ENCODE measurements at regions not wholly inside any gene's neighbourhood (a gene's known extent, or its start where the extent isn't known, plus 50 kb on each side); places are given as distances from the start of the nearest gene placed in this dataset.

GRCh38 chr3:152097770-152098169 is 171.0 kb upstream of the MBNL1 start:
- H3K36me3 ChIP-seq, result no peaks in the 10 kb centered on the region
- peak overlapping the region in 3 of 4 donors; percentile 70 to 78 (median 75) for H3K27ac ChIP-seq
- no peak overlapping the region for H3K4me3 ChIP-seq
- TF ChIP-seq POLR2AphosphoS5 (IDR thresholded peaks at IDR 0.05) (no peak), EP300 (IDR thresholded peaks at IDR 0.05) (no peak), POLR2A (IDR thresholded peaks at IDR 0.05) (no peak), CTCF (IDR thresholded peaks at IDR 0.05) (no peak)
- no peaks in the 10 kb centered on the region for H3K9me3 ChIP-seq
- peaks cover 0 to 23% (median 10%) of the 10 kb centered on the region in 3 donors for H3K4me1 ChIP-seq
- 77% methylated on average over 3 of the region's 3 CpGs; no CpG with 5 or more reads in 1 of the 2 donors for WGBS, 2 donors (ENCODE audit: low coverage in 1 of 2)
- H3K27me3 ChIP-seq, result no peaks in the 10 kb centered on the region
- no peak for ATAC-seq

- no peak overlapping the region for H3K27ac ChIP-seq
- 94 to 95% methylated on average over 3 of the region's 3 CpGs for WGBS, 2 donors (ENCODE audit: low coverage in 1 of 2)
- H3K4me1 ChIP-seq, result peaks cover 0 to 20% (median 10%) of the 10 kb centered on the region in 3 donors
- H3K4me3 ChIP-seq, result no peak overlapping the region
- no peaks in the 10 kb centered on the region for H3K9me3 ChIP-seq
- ATAC-seq, result no peak
- TF ChIP-seq POLR2AphosphoS5 (IDR thresholded peaks at IDR 0.05) (no peak), CTCF (IDR thresholded peaks at IDR 0.05) (no peak), EP300 (IDR thresholded peaks at IDR 0.05) (no peak), POLR2A (IDR thresholded peaks at IDR 0.05) (no peak)
- H3K36me3 ChIP-seq, result no peaks in the 10 kb centered on the region
- H3K27me3 ChIP-seq, result no peaks in the 10 kb centered on the region
Measured at GRCh38 chr3:152100491-152101132, 168.1 kb upstream of the MBNL1 start.

- no peaks in the 10 kb centered on the region for H3K36me3 ChIP-seq
- no peak overlapping the region for H3K4me3 ChIP-seq
- ATAC-seq, result no peak
- H3K27ac ChIP-seq, result no peak overlapping the region
- H3K27me3 ChIP-seq, result no peaks in the 10 kb centered on the region
- 86 to 96% methylated on average over 7 of the region's 7 CpGs for WGBS, 2 donors (ENCODE audit: low coverage in 1 of 2)
- TF ChIP-seq CTCF (IDR thresholded peaks at IDR 0.05) (no peak), EP300 (IDR thresholded peaks at IDR 0.05) (no peak), POLR2A (IDR thresholded peaks at IDR 0.05) (no peak), POLR2AphosphoS5 (IDR thresholded peaks at IDR 0.05) (no peak)
- H3K9me3 ChIP-seq, result no peaks in the 10 kb centered on the region
- peaks cover 0 to 10% (median 0%) of the 10 kb centered on the region in 3 donors for H3K4me1 ChIP-seq
Measured at GRCh38 chr3:152102410-152102809, 166.3 kb upstream of the MBNL1 start.

- no peak for ATAC-seq
- Histone ChIP-seq H3K4me3 (no peak overlapping the region), H3K27ac (no peak overlapping the region), H3K36me3 (no peaks in the 10 kb centered on the region), H3K9me3 (no peaks in the 10 kb centered on the region), H3K27me3 (no peaks in the 10 kb centered on the region), H3K4me1 (peaks cover 0 to 10% (median 0%) of the 10 kb centered on the region in 3 donors)
- no peak for TF ChIP-seq EP300 (IDR thresholded peaks at IDR 0.05)
- no peak for TF ChIP-seq POLR2A (IDR thresholded peaks at IDR 0.05)
- TF ChIP-seq POLR2AphosphoS5 (IDR thresholded peaks at IDR 0.05), result no peak
- TF ChIP-seq CTCF (IDR thresholded peaks at IDR 0.05), result no peak
- 91 to 100% methylated on average over 1 of the region's 1 CpG for WGBS, 2 donors (ENCODE audit: low coverage in 1 of 2)
Measured at GRCh38 chr3:152103257-152103656, 165.5 kb upstream of the MBNL1 start.

DNA sequence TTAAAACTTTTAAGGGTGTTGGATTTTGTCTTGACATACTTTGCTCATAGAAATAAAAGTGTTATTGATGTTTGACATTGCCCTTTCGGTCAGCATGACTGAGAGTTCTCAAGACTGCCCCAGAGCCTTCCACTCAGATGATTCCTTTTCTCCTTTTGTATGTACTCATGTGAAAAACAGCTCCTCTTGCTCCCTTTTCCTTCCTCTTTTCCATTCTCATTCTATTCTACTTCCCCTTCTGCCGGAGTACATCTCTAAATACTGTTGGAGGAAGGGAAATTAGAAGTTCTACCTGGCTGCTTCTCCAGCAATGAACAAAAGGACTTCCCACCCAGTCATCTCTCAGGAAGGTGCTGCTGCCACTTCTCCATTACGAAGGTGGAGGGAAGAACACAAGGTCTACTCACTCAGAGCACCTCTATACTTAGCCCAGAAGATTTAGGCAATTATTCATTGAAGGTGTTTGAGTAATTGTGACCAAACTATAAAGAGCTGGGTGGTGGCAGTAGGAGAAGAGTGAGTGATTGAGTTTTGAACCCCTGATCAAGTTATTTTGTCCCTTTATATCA is 163.8 kb upstream of the MBNL1 start:
- TF ChIP-seq POLR2A (IDR thresholded peaks at IDR 0.05), result no peak
- no peak for TF ChIP-seq POLR2AphosphoS5 (IDR thresholded peaks at IDR 0.05)
- TF ChIP-seq EP300 (IDR thresholded peaks at IDR 0.05), result no peak
- TF ChIP-seq CTCF (IDR thresholded peaks at IDR 0.05), result no peak
- H3K36me3 ChIP-seq, result no peaks in the 10 kb centered on the region
- no peak for ATAC-seq
- peaks cover 0 to 10% (median 0%) of the 10 kb centered on the region in 3 donors for H3K4me1 ChIP-seq
- H3K27me3 ChIP-seq, result no peaks in the 10 kb centered on the region
- WGBS, 2 donors (ENCODE audit: low coverage in 1 of 2), result 77 to 94% methylated on average over 3 of the region's 3 CpGs
- no peak overlapping the region for H3K4me3 ChIP-seq
- H3K27ac ChIP-seq, result no peak overlapping the region
- H3K9me3 ChIP-seq, result no peaks in the 10 kb centered on the region

Measured in gastroesophageal sphincter (tissue), 4 donors.